Fibroblast of pulmonary artery (primary cell): ENCODE measurements at regions not wholly inside any gene's neighbourhood (a gene's known extent, or its start where the extent isn't known, plus 50 kb on each side); places are given as distances from the start of the nearest gene placed in this dataset.

Source experiments
- DNase-seq: peaks from one replicate; pipeline ENCODE4 v3.0.0-alpha.2; 2010; ENCODE audit warnings: low read depth
- H3K4me3 ChIP-seq: replicated peaks from 2 replicates; pipeline ENCODE4 v1.5.1; 2011; ENCODE audit warnings: low read depth, mild to moderate bottlenecking, control low read depth, low read length, moderate library complexity
- CTCF ChIP-seq: IDR thresholded peaks from 2 replicates; pipeline ENCODE4 v1.5.1; 2011; ENCODE audit warnings: mild to moderate bottlenecking, control low read depth, low read length, inconsistent platforms; ENCODE audit errors: missing control alignments

DNA sequence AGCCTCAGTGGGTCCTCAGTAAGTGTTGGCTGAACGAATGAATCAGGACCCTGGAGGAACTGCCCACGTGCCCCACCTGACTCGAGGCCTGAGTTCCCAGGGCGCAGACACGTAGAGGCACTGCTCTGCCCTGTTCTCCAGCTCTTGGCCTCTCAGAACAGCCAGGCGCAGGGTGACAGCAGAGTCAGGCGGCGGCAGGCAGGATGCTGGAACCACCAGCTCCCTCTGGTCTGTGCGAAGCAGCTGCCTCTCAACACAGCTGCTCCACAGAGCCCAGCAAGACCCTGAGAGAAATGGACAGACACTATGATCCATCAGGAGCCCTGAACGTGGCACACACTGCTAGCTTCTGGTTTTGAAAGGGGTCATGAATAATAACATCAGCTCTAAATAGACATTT is 53.1 kb upstream of the BCO1 start:
- DNase-seq: no peak
- TF ChIP-seq CTCF: no peak
- H3K4me3 ChIP-seq: no peak overlapping the region

DNA sequence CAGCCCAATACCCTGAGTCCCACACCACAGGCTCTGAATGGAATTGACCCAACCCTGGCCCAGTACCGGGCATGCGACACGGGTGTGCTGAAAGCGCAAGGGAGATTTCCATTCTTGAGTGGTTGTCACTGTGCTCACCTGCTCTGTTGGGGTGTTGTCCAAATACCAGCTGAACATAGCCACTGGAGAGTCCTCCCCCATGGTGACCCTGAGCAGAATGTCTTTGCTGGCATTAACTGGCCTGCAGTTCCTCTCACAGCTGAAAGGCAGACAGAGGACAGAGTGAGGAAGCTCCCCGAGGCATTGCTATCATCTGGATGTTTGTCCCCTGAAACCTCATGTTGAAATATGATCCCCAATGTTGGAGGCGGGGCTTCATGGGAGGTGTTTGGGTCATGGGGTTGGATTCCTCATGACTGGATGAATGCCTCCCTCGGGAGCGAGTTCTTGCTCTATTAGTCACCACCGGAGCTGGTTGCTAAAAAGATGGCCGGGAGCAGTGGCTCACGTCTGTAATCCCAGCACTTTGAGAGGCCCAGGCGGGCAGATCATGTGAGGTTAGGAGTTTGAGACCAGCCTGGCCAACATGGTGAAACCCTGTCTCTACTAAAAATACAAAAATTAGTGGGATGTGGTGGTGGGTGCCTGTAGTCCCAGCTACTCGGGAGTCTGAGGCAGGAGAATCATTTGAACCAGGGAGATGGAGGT is 57.3 kb upstream of the BCO1 start:
- H3K4me3 ChIP-seq: no peak overlapping the region
- peak; percentile 96 for DNase-seq
- no peak for TF ChIP-seq CTCF

DNA sequence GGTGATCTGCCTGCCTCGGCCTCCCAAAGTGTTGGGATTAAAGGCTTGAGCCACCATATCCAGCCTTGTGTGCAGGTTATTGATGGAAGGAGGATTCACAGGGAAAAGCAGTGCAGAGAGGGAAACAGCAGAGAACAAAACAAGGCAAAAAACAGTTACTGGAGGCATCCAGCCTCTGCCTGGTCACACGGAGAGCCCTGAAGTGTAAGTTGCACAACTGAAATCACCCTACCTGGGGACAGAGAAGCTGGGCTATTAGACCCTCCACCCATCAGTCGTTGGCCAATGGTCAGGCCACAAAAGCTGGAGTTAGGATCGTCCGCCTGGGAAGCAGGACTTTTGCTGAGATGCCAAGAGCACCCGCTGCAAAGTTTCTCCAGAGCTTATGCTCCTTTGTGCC is 57.9 kb upstream of the BCO1 start:
- no peak overlapping the region for H3K4me3 ChIP-seq
- TF ChIP-seq CTCF: no peak
- no peak for DNase-seq

DNA sequence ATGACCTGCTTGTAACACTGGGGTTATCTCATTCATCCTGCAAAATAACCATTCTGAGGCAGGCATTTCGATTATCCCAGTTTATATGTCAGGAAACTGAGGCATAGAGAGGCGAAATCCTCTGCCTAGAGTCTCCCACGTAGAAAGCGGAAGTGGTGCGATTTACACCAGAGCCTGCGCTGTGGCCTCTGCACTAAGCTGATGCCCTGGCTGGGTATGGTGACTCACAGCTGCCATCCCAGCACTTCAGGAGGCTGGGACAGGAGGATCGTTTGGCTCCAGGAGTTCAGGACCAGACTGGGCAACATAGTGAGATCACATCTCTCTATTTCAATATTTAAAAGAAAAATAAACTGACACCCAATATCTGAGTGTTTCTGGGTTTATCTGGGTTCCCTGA is 59.3 kb upstream of the BCO1 start:
- DNase-seq: no peak
- TF ChIP-seq CTCF: no peak
- no peak overlapping the region for H3K4me3 ChIP-seq

DNA sequence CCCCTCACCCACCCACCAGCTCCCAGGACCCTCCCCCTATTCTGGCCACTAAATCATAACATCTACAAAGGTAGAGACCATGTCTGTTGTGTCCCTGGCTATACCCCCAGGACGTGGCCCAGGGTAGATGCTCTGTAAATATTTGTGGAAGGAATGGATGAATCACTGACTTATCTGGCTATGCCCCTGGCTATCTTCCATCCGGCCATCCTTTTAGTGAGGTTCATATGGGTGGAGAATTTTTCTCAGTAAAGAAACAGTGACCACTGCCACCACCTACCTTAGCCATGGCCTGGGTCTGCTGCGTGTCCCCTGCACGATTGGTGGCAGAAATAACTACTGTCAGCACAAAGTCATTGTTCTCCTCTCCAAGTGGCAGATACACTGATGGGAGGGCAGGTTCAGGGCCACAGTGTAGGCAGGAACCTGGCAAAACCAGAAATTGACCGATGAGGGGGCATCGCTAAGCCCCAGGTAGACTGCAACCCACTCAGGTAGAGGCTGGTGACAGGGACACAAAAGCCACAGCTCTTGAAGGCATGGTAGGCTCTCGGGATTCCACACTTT is 63.1 kb upstream of the BCO1 start:
- DNase-seq: peak; percentile 23
- no peak for TF ChIP-seq CTCF
- H3K4me3 ChIP-seq: no peak overlapping the region

DNA sequence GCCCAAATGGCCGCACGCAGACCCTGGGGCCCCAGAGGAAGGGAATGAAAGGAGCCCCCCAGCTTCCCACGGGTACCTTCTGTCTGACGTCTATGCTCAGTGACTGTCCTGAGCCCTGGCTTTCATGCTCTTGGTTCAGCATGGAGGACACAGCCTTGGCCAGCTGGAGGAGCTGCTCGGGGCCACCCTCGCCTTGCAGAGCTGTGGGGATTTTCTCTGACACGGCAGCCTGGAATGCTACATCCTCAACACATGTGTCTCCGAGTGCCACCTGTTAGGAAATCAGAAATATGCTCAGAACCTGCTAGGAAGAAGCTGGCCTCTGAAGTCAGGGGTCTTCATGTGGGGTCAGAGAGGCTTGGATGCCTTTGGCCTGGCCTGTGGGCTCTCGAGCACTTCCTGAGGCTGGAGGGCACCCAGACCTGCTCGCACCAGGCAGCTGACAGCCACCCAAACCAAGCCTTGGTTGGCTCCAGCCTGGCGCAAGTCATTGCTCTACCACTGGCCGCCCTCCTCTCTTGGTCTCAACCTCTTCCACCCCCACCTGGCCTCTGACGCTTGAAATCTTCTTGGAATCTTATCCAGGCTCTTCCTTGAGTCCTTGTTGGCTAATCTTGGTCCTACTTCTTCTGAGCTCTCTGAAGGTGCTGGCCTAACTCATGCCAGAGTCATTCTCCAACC is 63.7 kb upstream of the BCO1 start:
- no peak overlapping the region for H3K4me3 ChIP-seq
- TF ChIP-seq CTCF: no peak
- no peak for DNase-seq
